HG03103 (cell line): ENCODE measurements at regions not wholly inside any gene's neighbourhood (a gene's known extent, or its start where the extent isn't known, plus 50 kb on each side); places are given as distances from the start of the nearest gene placed in this dataset.
"Not testable (repeated sequence)": the region's sequence is repeated elsewhere in the genome, so short reads cannot be mapped to it uniquely, and the experiment has no call there.

Source experiments
- ATAC-seq: cut with Tn5 transposase; IDR thresholded peaks from one replicate; pipeline ENCODE4 v1.9.1; 2021; ENCODE audit warnings: low read depth; ENCODE audit not compliant: unreplicated experiment

DNA sequence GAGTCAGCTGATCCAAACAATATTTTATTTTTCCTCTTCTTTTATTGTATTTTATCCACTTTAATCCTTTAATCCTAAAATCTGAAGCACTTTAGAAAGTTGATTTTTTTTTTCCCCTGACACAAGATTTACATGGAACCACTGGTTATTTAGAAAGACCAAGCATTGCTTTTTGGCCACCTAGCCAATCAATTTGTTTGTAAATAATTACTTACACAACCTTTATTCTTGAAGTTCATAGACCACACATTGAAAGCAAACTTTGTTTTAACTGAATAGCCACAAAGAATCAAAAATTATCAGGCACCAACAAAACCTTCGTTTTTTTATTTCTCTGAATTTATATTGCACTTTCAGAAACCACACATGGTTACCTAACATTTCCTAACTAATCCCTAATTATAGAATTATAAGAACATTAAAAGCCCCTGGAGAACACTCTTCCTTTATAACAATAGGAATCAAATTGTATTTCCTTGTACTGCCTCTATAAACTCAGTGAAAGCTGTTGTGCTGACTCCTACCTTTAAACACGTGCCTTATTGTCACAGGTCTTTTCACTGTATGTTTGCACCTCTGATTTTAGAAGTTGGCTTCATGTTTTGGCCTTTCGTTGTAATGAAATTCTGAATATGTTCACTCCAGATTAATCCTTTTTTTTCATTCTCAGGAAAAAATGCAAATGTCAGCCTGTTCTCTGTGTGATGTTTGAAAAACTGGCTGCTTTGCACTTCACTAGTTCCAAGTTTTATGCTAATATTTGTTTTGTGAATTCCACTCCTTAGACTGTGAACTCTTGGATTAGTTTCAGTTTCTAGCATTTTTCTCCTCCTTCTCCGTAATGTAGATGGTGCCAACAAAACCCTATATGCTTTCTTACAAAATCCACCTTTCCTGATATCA, 1511.9 kb downstream of the REEP3 start:
- no peak for ATAC-seq

DNA sequence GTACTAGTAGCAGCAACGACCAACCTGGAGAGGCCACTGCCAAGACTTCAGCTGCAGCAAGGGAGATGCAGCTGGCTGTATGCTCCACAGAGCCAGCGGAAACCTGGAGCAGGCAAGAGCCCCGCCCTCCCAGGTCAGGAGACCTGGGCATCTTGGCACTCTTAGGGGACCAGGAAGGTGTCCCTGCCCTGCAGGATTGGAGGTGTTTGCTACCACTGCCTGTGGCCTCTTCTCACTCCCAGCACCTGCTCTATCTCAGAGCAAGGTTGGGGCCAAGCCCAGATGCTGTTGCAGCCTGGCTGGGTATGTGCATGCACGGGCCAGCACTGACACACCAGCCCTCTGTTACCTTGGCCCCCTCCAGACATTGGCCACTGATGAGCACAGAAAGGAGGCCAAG, 1512.8 kb downstream of the REEP3 start:
- ATAC-seq, result no peak

- no peak for ATAC-seq
These were observed 1519.6 kb downstream of the REEP3 start for GRCh38 chr10:65040796-65041195.

- ATAC-seq, result no peak
These were observed 1520.1 kb downstream of the REEP3 start for GRCh38 chr10:65041307-65041706.

- ATAC-seq, result no peak
These were observed 1521.3 kb downstream of the REEP3 start for GRCh38 chr10:65042496-65042895.

- ATAC-seq, result no peak
These were observed 1525.6 kb downstream of the REEP3 start for GRCh38 chr10:65046831-65047230.

DNA sequence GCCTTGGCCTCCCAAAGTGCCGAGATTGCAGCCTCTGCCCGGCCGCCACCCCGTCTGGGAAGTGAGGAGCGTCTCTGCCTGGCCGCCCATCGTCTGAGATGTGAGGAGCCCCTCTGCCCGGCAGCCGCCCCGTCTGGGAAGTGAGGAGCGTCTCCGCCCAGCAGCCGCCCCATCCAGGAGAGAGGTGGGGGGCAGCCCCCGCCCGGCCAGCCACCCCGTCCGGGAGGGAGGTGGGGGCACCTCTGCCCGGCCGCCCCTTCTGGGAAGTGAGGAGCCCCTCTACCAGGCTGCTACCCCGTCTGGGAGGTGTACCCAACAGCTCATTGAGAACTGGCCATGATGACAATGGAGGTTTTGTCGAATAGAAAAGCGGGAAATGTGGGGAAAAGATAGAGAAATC, 1530.9 kb downstream of the REEP3 start:
- ATAC-seq, result not testable (repeated sequence)

DNA sequence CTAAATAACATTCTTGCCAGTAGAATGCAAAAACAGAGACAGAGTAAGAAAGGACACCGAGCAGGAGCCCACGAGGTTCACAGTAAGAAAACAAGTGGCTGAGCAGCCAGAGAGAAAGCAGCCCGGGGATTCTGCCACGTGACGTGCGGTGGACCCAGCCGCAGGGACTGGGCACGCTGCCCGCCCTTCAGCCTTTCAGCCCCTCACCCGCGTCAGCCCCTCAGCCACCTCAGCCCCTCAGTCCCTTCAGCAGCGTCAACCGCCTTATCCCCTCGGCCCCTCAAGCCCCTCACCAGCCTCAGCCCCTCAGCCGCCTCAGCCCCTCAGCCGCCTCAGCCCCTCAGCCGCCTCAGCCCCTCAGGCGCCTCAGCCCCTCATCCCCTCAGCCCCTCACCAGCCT, 1532.2 kb downstream of the REEP3 start:
- not testable (repeated sequence) for ATAC-seq

DNA sequence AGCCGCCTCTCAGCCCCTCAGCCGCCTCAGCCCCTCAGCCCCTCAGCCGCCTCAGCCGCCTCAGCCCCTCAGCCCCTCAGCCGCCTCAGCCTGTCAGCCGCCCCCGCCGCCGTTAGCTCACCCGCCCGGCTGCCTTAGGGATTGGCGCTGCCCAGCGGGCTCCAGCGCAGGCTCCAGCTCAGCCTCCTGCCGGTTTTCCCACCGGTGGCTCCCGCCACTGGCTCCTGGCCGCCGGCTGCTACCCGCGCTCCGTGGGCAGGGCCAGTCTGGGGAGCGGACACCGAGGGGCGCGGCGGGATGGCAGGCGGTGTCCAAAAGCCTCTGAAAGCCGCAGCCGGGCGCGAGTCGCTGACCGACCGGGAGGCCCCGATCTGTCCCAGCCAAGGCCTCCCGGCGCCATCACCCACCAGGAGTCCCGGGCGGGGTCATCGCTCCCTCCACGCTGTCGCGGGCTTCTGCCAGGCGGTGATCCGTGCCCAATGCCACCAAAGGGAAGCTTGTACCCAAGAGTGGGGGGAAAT, 1532.7 kb downstream of the REEP3 start:
- not testable (repeated sequence) for ATAC-seq

- not testable (repeated sequence) for ATAC-seq
These were observed 1533.5 kb downstream of the REEP3 start for GRCh38 chr10:65054701-65055100.

- no peak for ATAC-seq
These were observed 1544.1 kb downstream of the REEP3 start for GRCh38 chr10:65065278-65065677.

- ATAC-seq, result no peak
These were observed 1562.0 kb downstream of the REEP3 start for GRCh38 chr10:65083222-65083621.

DNA sequence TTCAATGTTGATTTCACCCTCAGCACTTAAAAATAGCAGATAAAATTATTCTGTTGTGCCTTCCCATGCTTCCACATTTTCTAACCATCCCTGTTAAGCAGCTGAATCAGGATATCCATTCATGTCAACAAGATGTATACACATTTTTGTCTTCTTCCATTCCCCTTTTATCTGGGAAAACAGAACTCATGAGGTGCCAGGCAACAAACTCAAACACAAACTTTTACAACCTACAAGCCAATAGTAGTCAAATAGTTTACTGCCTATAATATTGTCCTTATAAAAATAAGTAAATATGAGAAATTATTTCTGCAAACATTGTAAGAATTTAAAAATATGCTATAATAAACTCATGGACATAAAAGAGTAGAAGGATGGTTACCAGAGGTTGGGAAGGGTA, 1569.8 kb downstream of the REEP3 start:
- ATAC-seq, result no peak

- ATAC-seq, result no peak
These were observed 1578.9 kb downstream of the REEP3 start for GRCh38 chr10:65100146-65100545.

DNA sequence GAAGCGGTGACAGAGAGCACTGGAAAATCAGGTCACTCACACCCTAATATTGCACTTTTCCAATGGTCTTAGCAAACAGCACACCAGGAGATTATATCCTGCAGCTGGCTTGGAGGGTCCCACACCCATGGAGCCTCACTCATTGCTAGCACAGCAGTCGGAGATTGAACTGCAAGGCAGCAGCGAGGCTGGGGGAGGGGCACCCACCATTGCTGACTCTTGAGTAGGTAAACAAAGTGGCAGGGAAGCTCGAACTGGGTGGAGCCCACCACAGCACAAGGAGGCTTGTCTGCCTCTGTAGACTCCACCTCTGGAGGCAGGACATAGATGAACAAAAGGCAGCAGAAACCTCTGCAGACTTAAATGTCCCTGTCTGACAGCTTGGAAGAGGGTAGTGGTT, 1579.7 kb downstream of the REEP3 start:
- not testable (repeated sequence) for ATAC-seq

DNA sequence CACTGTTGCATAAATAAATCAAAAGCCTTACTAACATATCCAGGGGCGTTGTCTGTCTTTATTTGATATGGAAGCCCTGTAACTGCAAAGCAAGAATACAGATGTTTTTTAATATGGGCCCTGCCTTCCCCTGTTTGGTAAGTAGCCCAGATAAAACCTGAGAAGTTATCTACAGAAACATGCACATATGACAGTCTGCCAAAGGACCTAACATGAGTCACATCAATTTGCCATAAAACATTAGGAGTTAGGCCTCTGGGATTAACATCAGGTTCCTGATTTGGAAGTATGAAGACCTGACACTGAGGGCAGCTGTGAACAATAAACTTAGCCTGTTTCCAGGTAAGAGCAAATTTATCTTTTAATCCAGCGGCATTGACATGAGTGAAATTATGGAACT, 1588.8 kb downstream of the REEP3 start:
- no peak for ATAC-seq

- ATAC-seq, result not testable (repeated sequence)
These were observed 1589.9 kb downstream of the REEP3 start for GRCh38 chr10:65111059-65111458.

DNA sequence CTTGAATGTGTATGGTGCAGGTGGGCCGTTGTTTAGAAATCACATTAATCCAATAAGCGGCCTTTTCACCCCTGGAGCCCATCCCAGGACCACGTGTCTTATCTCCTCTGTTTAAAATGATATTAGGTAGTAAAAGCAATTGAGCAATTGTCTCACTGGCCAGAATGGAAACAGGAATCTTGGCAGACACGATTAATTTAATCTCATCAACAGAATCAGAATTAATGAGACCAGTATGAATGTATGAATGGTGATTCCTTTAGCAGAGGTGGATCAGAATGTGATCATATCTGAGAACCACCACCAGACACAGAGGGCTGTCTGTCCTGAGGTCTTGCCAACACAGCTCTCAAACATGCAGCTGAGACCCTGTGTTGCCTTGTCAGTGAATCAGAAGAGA, 1591.4 kb downstream of the REEP3 start:
- no peak for ATAC-seq

GRCh38 chr10:65123120-65123519, 1601.9 kb downstream of the REEP3 start:
- no peak for ATAC-seq

GRCh38 chr10:65125212-65125611, 1604.0 kb downstream of the REEP3 start:
- no peak for ATAC-seq

- ATAC-seq, result no peak
These were observed 1605.1 kb downstream of the REEP3 start for GRCh38 chr10:65126288-65126687.

DNA sequence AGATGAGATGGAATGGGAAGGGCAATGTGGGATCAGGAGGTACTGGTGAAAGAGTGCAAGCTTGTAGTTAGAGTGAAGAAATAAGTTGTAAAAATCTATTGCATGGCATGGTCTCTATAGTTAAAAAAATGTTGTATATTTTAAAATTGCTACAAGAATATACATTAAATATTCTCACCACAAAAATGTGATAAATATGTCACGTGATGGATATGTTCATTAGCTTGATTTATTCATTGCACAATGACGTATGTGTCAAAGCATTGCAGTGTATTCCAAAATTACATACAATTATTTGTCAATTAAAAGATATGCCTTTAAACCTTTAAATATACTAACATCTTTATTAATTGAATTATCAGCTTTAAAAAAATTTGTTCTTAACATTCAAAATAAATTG, 1607.1 kb downstream of the REEP3 start:
- ATAC-seq, result no peak
